WTC11 (cell line): ENCODE measurements at regions not wholly inside any gene's neighbourhood (a gene's known extent, or its start where the extent isn't known, plus 50 kb on each side); places are given as distances from the start of the nearest gene placed in this dataset.

ENCODE experiments used
- ATAC-seq: fragments of 200-7000 bp; cut with Tn5 transposase; 2 replicates; pipeline ENCODE4 v1.10.0; 2021; ENCODE audit warnings: mild to moderate bottlenecking, moderate library complexity
- CTCF ChIA-PET: fragments of 300-600 bp; sonication (Branson Sonifier 250); formaldehyde crosslinking; loops from one replicate; lab custom pipeline; 2021; ENCODE audit warnings: antibody characterized with exemption; lab: Charles Lee
- POLR2A ChIA-PET: fragments of 350-600 bp; sonication (Branson Sonifier 250); formaldehyde crosslinking; loops from one replicate; lab custom pipeline; 2021; ENCODE audit warnings: antibody characterized with exemption; lab: Charles Lee
- DNase-seq: peaks from one replicate; pipeline ENCODE4 v3.0.0; 2021; ENCODE audit warnings: low spot score
- H3K27ac Mint-ChIP-seq: 2 replicates; pipeline ENCODE4 v1.8.0; 2021; ENCODE audit warnings: mixed read lengths
- H3K27me3 Mint-ChIP-seq: 2 replicates; pipeline ENCODE4 v1.8.0; 2021; ENCODE audit warnings: low read depth, mild to moderate bottlenecking, moderate library complexity, mixed read lengths
- H3K36me3 Mint-ChIP-seq: 2 replicates; pipeline ENCODE4 v1.8.0; 2021; ENCODE audit warnings: mixed read lengths
- H3K4me1 Mint-ChIP-seq: 2 replicates; pipeline ENCODE4 v1.8.0; 2022; ENCODE audit warnings: mixed read lengths
- H3K4me3 Mint-ChIP-seq: 2 replicates; pipeline ENCODE4 v1.8.0; 2021; ENCODE audit warnings: mild to moderate bottlenecking, moderate library complexity, mixed read lengths
- H3K9me3 Mint-ChIP-seq: 2 replicates; pipeline ENCODE4 v1.8.0; 2021; ENCODE audit warnings: mixed read lengths
- AFF4 ChIP-seq: sonication (generic); formaldehyde crosslinking; IDR thresholded peaks from 2 replicates; pipeline ENCODE4 v1.8.1; 2023; ENCODE audit warnings: mild to moderate bottlenecking, missing genetic modification reagents, borderline replicate concordance
- ELF4 ChIP-seq: sonication (generic); formaldehyde crosslinking; IDR thresholded peaks from 2 replicates; pipeline ENCODE4 v1.8.1; 2022; ENCODE audit warnings: low read depth, mild to moderate bottlenecking, moderate library complexity, missing genetic modification reagents
- EMX1 ChIP-seq: fragments of 250-450 bp; sonication (Bioruptor Pico); IDR thresholded peaks from 2 replicates; pipeline ENCODE4 v1.8.0; 2021; ENCODE audit warnings: mild to moderate bottlenecking
- ESRRA ChIP-seq: sonication (generic); formaldehyde crosslinking; IDR thresholded peaks from 2 replicates; pipeline ENCODE4 v1.8.1; 2022; ENCODE audit warnings: mild to moderate bottlenecking, missing genetic modification reagents, borderline replicate concordance
- FOXP1 ChIP-seq: sonication (generic); formaldehyde crosslinking; IDR thresholded peaks from 2 replicates; pipeline ENCODE4 v1.8.0; 2022; ENCODE audit warnings: missing genetic modification reagents, mild to moderate bottlenecking, moderate library complexity, borderline replicate concordance
- JAZF1 ChIP-seq: fragments of 250-450 bp; sonication (Bioruptor Pico); IDR thresholded peaks from 2 replicates; pipeline ENCODE4 v1.9.0; 2021; ENCODE audit warnings: moderate library complexity, mild to moderate bottlenecking, inconsistent platforms
- MLX ChIP-seq: sonication (generic); formaldehyde crosslinking; IDR thresholded peaks from 2 replicates; pipeline ENCODE4 v1.8.1; 2023; ENCODE audit warnings: mild to moderate bottlenecking, missing genetic modification reagents, moderate library complexity
- NFATC4 ChIP-seq: fragments of 250-450 bp; sonication (Bioruptor Pico); IDR thresholded peaks from 2 replicates; pipeline ENCODE4 v1.9.0; 2021; ENCODE audit warnings: mild to moderate bottlenecking
- NFE2L1 ChIP-seq: sonication (generic); formaldehyde crosslinking; IDR thresholded peaks from 2 replicates; pipeline ENCODE4 v1.8.1; 2023; ENCODE audit warnings: missing genetic modification reagents
- PREB ChIP-seq: sonication (generic); formaldehyde crosslinking; IDR thresholded peaks from 2 replicates; pipeline ENCODE4 v1.8.1; 2022; ENCODE audit warnings: mild to moderate bottlenecking, missing genetic modification reagents, moderate library complexity, borderline replicate concordance
- USF2 ChIP-seq: sonication (generic); formaldehyde crosslinking; IDR thresholded peaks from 2 replicates; pipeline ENCODE4 v1.8.1; 2023; ENCODE audit warnings: mild to moderate bottlenecking, missing genetic modification reagents, moderate library complexity
- ZNF138 ChIP-seq: sonication (generic); formaldehyde crosslinking; conservative IDR thresholded peaks from 2 replicates; pipeline ENCODE4 v1.8.1; 2022; ENCODE audit warnings: mild to moderate bottlenecking, moderate library complexity, missing genetic modification reagents
- ZNF423 ChIP-seq: fragments of 250-450 bp; sonication (Bioruptor Pico); IDR thresholded peaks from 2 replicates; pipeline ENCODE4 v2.1.2; 2022; ENCODE audit warnings: mild to moderate bottlenecking, moderate library complexity
- ZNF532 ChIP-seq: fragments of 250-450 bp; sonication (Bioruptor Pico); IDR thresholded peaks from 2 replicates; pipeline ENCODE4 v1.9.0; 2021; ENCODE audit warnings: mild to moderate bottlenecking, borderline replicate concordance
- ZSCAN18 ChIP-seq: fragments of 250-450 bp; sonication (Bioruptor Pico); IDR thresholded peaks from 2 replicates; pipeline ENCODE4 v2.1.2; 2022; ENCODE audit warnings: mild to moderate bottlenecking, moderate library complexity

GRCh38 chr3:124530916-124531315, 199.3 kb upstream of the UMPS start:
- ATAC-seq (no peak), DNase-seq (no peak)
- Mint-ChIP-seq H3K4me1 (peaks cover 33% of the 10 kb centered on the region), H3K27me3 (no peaks in the 10 kb centered on the region), H3K9me3 (peaks cover 5% of the 10 kb centered on the region), H3K4me3 (no peak overlapping the region), H3K36me3 (no peaks in the 10 kb centered on the region), H3K27ac (no peak overlapping the region)
- ChIA-PET CTCF (interaction anchor here (1.0 kb wide), 1 partner anchor 45 kb away, joined by 4 read pairs; no protein-coding TSS in a partner anchor), POLR2A (no interaction called here)
- TF ChIP-seq ZNF532 (CRISPR knock-in tag) = no peak
- no peak for TF ChIP-seq AFF4 (CRISPR knock-in tag)
- no peak for TF ChIP-seq ESRRA (CRISPR knock-in tag)
- TF ChIP-seq ZSCAN18 (CRISPR knock-in tag) = no peak
- no peak for TF ChIP-seq JAZF1
- no peak for TF ChIP-seq USF2 (CRISPR knock-in tag)
- TF ChIP-seq ELF4 (CRISPR knock-in tag) = no peak
- no peak for TF ChIP-seq FOXP1 (CRISPR knock-in tag)
- TF ChIP-seq MLX (CRISPR knock-in tag) = no peak
- no peak for TF ChIP-seq NFATC4 (CRISPR knock-in tag)
- no peak for TF ChIP-seq ZNF138
- no peak for TF ChIP-seq ZNF423
- no peak for TF ChIP-seq PREB (CRISPR knock-in tag)
- no peak for TF ChIP-seq EMX1 (CRISPR knock-in tag)
- TF ChIP-seq NFE2L1 = no peak
